CD4-positive, alpha-beta T cell treated with Interleukin-4 for 1 hour (primary cell): ENCODE measurements at regions not wholly inside any gene's neighbourhood (a gene's known extent, or its start where the extent isn't known, plus 50 kb on each side); places are given as distances from the start of the nearest gene placed in this dataset.

Experiments used
- DNase-seq, 2 donors: peaks; one replicate each; pipeline ENCODE4 v3.0.0-alpha.2; 2020 to 2022

DNA sequence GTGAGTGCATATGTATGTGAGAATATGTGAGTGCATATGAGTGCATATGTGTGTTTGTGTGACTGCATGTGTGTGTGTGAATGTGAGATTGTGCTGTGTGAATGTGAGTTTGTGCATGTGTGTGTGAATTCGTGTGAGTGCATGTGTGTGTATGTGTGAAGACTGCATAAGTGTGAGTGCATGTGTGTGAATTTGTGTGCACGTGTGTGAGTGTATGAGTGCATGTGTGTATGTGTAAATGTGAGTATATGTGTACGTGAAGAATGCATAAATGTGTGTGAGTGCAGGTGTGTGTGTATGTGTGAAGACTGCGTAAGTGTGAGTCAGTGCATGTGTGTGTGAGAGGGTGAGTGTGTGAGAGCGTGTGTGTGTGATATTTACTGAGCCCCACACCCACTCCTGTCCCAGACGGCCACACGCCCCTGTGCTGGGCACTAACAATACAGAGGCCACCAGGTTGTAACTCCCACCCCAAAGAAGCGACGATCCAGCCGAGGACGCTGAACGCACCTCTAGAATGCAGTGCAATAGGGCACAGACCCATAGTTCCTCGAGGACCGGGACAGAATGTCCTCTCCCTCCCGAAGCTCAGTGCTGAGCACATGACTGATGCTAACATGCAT, 97.8 kb downstream of the C16orf95 start:
- DNase-seq: no peak

DNA sequence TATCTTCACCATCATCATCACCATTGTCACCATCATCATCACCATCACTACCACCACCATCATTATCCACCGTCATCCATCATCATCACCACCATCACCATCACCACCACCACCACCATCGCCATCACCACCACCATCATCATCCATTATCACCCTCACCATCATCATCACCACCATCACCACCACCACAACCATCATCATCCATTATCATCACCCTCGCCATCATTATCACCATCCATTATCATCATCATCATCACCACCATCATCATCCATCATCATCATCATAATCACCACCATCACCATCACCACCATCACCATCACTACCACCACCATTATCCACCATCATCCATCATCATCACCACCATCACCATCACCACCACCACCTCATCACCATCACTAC, 95.6 kb downstream of the C16orf95 start:
- no peak for DNase-seq

DNA sequence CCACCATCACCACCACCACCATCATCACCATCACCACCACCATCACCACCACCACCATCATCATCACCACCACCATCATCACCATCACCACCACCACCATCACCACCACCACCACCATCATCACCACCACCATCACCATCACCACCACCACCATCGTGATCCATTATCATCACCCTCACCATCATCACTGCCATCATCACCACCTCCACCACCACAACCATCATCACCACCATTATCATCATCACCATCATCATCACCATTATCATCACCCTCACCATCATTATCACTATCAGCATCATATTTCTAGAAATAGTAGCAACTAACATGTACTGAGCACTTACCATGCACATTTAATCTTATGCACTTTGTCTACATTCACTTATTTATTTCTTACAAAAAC, 94.9 kb downstream of the C16orf95 start:
- no peak for DNase-seq

DNA sequence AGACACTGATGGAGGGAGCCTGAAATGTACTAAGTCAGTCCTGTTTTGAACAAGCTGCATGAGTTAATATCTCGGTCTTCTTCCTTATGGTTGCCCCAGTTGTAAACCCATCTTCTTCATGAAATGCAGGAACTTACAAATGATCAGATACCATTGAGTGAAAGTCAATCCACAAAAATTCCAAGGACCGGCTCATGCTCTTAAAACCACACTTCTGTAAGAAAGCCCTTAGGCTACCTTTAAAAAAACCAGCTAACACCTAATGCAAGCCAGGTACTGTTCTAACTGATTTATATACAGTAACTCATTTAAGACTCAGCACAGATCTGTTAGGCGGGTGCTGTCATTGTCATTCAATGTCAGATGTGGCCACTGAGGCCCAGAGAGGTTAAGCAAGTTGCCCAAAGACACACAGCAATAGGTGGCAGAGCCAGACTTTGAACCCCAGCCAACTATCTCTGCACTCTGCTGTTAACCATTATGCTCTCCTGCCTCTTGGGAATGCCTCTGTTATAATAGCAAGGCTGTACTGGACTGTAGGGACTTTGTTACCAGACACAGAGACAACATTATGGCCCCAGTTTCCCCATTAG, 93.4 kb downstream of the C16orf95 start:
- no peak for DNase-seq

DNA sequence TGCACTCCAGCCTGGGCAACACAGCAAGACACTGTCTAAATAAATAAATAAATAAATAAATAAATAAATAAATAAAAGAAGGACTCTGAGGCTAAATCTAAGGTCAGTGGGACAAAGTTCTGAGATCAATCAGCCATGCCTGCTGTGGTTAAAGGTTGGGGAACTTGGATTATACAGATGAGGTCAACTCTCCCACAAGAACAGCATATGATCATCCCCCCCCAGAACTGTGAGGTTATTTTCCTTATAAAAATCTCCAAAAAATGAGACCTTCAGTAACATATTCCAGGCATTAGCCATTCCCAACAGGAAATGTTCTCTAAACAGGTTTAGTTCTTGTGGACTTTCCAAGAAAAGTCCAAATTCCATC, 90.3 kb downstream of the C16orf95 start:
- DNase-seq: no peak

DNA sequence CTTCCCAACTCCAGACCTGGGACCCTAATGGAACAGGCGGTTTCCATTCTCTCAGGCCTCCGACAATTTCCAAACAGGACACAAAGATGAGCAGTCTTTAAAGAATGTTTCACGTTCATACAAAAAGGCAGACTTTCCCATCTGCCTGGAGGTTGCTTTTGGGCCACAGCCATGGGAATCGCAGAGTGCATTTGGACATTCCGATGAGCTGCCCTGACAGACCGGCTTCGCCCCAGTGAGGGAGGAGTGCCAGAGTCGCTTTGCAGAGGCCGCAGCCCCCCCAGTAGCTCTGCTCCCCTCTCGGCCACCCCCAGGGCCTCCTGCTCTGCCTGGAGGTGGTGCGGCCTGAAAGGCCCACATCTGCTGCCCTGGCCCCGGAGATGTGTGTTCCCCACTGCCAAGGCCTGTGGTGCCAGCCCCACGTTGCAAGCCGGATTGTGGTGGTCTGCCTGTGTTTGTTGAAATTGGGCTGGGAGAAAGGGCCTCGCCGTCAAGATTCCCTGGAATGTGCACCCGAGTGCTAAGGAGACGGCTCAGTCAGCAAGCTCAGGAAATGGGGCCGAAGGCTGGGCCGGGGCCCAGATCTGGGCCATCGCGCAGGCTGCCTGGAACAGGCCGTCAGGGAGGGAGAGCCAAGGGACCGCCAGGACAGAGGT, 89.8 kb downstream of the C16orf95 start:
- DNase-seq: no peak

DNA sequence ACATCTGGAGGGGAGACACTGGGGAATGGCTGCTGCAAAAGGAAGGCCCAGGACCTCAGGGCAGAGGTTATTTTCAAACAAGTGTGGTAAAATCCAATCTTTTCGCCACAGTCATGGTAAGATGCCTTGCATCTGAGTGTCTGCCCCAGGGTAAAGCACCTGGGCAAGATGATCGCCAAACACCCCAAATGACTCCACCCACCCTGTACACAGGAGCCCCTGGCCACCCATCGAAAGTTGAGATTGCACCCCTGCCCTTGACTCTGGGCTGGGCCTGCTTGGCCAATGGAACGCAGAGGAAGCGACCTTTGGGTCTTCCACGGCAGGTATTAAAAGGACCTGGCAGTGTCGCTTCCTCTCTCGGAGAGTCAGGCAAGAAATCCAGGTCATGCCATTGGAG, 88.8 kb downstream of the C16orf95 start:
- DNase-seq: no peak

DNA sequence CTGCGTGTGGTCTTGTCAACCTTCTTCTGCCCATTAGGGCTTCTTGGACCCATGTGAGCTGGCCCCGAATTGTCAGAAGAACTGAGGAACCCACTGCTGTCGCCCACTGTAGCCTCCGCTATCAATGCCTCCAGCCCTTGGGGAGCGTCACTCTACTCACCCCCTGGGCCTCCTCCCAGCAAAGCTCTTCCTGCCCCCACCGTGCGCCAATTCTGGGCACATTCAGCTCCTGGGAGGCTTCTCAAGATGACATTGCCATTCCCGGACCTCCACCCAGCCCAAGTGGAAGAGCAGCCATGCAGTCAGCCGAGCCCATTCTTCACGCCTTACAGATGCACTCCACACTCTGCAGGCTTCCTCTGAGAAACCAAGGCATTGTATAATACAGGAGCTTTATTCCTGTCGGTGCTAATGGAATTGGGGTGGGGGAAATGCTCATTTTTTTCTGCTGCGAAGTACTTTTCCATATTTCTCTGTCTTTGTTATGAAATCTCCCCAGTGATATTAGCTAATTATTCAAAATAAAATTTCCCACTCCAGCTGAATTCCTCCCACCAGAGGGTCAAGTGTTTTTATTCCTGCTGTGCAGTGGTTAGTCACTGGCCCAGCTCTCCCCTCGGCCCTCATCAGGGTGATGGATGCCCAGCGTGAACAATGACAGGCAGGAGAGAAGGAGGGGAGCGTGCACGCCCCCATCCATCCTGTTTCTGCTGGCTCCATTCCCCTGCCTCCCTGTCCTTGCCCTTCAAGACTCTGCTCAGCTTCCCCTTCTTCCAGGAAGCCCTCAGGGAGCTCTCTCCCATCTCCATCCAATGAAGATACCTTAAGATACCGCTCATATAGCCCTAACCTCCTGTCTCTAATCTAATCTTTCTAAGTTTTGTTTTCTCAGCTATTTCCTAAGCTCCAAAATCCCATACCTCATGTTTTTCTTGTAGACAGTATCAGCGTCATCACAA, 87.7 kb downstream of the C16orf95 start:
- no peak for DNase-seq

DNA sequence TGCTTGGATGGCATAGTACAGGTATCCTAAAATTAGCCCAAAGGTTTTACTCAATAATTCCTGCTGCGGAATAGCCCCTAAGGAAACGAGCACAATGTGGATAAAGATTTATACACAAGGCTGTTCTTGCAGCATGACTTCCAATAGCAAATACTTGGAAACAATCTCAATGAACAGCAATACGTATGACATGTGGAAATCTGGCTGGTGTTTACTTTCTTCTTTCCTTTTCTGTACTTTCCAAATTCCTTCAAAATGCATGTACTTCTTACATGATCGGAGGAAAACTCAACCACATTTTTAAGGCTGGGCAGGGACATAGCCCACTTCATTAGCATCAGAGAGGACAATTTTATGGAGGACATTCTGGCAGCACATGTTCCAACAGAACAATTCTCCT, 86.6 kb downstream of the C16orf95 start:
- no peak for DNase-seq

DNA sequence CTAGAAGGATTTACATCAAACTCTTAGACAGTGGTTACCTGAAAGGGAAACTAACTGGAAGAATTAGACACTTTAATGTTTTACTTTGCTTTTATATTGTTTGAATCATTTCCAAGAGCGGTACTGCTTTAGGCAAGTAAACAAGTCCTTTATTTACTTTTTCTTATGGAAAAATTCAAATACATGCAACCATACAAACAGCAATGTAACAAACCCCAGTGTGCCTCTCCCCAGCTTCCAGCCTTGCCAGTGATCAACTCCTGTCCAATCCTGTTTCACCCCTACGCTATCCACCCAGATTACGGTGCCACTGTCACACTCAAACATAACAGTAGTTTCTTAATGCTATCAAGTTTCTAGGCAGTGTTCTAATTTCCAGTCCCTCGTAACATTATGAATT, 85.9 kb downstream of the C16orf95 start:
- DNase-seq: no peak

DNA sequence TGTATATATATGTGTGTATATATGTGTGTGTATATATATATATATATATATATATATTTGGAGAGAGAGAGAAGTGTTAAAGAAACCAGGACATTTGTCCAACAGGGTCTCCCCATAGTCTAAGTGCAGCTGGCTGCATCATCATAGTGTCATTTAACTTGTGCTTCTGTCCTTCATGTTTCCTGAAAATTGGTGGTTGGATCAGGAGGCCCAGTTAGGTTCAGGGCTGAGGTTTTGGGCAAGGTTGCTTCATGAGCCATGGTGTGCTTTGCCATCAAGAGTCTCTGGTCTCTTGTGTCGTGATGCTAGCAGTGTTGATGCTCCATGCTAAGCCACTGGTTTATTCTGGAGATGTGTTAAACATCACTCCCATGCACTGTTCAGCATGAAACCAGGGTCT, 85.3 kb downstream of the C16orf95 start:
- no peak for DNase-seq

DNA sequence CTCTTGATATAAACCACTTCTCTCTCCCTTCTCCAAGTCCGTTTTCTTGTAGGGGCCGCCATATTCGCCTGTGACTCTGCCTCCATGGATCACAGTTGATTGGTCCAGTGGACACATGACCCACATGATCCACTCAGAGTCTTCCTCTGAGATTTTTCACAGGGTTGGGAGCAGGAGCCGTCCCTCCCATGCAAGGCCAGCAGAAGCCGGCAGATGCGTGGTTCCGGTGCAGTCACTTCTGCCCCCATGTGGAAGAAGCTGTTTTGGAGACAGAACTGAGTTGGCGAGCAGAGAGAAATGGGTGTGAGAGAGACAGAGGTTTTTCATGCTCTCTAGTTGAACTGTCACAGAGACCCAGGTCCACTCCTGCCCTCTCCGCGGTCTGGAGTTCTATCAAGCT, 83.3 kb downstream of the C16orf95 start:
- no peak for DNase-seq

DNA sequence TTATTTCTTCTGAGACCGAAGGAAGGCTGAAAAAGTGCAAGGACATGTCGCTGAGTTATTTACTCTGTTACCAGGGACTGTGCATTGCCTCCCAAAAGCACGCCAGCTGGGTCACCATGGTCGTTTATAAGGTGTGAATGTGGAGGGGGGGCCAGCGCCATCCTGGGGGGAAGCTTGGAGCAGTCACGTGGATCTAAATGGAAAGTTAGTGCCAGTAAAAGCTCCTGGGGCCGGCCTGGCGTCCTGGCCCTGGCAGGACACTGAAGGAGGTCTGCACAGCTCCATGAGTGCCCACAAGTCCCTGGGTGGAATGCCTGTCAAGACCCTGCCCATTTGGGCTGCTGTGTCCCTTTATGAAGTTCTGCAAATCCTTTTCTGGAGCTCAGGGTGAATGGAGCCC, 82.6 kb downstream of the C16orf95 start:
- no peak for DNase-seq

DNA sequence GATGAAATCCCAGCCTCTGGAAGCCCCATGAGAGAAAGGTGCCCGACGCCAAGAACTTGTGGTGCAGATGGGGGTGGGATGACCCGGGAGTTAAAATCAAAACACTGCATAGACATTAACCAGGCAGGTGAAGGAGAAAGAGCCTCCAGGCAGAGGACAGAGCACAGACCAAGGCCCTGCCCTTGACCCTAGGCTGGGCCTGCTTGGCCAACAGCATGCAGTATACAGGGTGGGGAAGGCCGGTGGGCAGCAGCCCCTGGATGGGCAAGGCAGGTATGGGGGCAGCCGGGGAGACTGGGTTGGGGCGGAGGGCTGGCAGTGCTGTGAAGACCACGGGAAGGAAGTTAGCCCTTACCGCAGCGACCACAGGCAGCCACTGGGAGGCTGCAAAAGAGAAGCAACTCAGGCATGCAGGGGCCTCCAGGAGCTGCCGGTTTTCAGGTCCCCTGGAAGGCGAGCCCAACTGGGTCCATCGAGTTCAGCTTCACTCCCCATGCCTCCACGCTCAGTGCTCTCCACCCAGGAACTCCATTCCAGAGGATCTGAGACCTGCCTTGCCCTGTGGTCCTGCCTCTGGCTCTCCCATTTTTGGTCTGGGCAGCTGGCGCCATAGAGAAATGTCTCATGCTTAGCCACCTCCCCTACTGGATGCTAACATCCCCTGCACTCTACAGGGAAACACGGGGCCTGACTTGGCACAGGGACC, 81.2 kb downstream of the C16orf95 start:
- no peak for DNase-seq

DNA sequence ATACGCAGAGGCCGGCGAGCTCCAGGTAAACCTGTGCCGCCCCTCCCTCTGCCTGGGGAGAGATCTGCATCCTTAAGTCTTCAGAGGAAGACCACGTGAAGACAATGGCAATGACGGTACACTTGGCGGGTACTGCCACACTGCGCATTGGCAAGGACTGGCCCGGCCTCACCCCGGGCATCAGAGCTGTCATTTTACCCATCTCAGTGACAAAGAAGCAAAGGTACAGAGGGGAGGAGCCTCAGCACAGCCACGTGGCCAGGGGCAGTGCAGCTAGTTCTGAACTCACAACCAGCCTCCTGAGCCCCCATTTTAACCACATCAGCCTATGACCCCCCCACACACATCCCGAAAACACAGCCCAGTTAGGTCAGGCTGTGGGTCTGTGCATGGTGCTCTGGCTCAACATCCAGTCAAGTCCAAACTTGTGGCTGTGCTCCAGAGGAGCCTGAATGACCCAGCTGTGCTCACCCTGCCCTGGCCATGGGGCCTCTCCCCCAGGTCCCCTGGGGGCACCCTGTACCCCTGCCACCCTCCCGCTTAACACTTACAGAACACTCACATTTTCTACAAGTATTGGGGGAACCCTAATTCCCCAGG, 80.6 kb downstream of the C16orf95 start:
- DNase-seq: no peak

DNA sequence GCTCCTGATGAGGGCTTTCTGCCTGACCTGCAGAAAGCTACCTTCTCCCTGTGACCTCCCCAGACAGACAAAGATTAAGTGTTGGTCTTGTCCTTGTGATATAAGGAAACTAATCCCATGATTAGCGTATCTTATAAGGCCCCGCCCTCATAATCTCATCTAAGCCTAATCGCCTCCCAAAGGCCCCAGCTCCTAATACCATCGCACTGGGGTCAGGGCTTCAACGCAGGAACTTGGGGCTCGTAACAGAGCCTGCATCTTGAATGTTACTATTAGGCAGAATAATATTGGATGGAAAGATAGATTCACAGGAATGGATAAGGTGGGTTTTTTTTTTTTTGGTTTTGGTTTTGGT, 78.9 kb downstream of the C16orf95 start:
- DNase-seq: no peak

DNA sequence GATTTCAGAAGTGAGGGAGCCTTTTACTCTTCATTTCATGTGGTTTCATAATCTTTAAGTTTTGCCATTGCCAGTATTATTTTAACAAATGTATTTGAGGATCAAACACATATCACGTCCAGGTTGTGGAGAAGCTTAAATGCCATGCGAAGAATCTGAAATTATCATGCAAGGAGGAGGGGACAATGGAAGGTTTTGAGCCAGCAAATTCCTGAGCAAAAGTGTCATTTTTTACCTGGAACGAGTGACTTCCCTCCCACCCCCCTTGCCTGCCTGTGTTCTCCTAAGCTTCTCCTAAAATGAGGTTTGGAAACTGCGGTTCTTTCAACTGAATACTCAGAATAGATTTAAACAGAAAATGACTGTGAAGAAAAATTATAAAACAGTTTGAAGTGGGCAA, 77.6 kb downstream of the C16orf95 start:
- DNase-seq: no peak

DNA sequence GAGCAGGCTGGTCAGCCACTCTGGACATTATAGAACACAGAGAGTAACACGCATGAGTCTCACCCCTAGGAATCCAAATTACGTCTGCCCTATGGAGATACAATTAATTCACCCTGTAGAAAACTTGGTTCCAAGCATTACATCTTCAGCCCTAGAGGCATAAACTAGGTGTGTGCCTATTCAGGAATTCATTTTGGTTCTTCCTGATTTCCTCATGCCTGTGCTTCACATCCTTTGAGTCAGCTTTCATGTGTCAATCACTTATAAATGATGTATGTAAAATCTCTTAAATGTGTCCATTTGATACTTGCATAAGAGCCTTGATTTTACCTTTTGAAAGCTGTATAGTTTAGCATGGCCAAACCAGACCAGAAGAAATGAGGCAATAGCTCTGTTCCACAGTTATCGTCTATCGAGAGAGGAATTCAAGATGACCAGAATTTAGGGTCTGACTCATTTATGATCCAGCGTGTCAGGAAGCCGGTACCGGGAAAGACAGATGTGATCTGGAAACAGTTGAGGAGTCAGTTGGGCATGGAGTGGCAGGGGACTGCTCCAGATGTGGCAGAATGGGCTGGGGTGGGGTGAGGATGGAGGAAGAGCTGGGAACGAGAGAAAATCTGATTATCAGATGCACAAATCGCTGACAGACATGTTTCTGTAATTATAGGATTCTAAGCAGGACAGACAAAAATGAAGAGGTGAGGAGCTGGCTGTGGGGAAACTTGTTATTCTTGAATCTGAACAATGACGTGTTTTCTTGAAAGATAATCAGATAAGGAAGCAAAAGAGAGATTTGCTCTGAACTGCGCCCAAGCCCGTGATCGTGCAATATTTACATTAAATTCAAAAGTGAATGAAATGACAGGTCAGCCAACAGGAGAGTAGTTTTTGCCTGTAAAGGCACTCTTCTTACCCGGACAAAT, 76.7 kb downstream of the C16orf95 start:
- no peak for DNase-seq

DNA sequence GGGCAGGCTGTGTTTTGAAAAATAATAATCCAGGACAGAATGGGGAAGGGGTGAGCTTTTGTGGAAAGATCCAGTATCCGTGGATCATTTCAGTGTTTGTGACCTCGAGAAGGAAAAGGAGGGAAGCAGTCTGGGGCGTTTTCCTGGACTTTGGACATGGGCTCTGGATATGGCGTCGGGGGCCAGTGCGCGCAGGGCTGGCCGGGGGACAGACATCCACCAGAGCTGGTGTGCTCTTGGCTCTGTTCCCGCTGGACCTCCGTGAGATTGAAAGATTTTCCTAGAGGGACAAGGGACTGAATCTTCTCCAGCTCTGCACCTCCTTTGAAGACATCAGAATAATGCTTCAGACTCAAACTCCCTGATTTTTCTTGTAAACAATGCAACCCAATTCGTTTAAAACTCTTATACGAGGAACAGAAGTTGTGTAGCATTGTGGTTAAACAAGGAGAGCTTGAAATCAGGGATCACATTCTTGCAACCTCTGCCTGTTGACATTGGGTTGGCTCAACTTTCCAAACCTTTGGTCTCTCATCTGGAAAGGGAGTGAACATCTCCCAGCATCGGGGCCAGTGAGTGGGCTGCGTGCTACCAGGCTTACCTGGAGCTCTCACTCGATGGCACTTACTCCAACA, 75.9 kb downstream of the C16orf95 start:
- no peak for DNase-seq

DNA sequence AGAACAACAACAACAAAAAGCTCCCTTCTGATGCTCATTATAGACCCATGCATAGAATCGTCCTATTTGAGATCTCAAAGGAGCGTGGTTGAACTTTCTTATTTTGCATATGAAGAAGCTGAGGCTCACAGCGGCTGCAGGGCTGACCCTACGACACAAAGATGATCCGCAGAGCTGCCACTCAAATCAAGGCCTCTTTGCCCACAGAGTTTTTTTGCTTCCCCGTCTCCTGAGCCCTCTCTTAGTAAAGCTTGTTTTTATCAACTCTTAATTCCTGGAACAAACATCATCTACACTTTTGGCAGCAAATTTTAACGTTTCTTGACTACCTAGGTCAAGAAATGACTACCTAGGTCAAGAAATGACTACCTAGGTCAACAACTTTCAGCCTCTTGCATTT, 73.7 kb downstream of the C16orf95 start:
- no peak for DNase-seq

DNA sequence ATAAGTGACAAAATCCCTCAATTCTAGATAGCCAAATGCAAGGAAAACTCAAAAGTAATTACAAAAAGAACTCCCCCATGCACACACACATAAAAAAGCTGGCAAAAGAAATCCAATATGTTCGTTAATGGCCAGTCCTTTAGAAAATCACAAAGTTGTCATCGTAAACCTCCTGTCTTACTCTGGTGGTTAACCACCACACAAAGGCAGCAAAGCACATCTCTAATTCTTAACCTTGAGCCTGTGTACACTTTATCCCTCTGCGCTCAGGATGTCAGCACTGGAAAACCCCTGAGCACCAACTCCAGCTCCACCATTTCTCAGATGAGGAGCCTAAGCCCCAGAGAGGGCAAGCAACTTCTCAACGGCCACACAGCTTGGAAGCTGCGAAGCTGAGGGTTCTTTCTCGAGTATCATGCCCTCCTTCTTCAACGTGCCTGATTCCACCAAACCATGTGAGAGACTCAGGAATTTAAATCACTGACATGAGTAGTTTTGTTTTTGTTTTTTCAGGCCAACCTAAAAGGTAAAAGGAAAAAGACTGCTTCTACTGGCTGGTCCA, 72.5 kb downstream of the C16orf95 start:
- no peak for DNase-seq
